Transverse colon (tissue), 4 donors: ENCODE measurements at regions not wholly inside any gene's neighbourhood (a gene's known extent, or its start where the extent isn't known, plus 50 kb on each side); places are given as distances from the start of the nearest gene placed in this dataset.
"Not testable (repeated sequence)": the region's sequence is repeated elsewhere in the genome, so short reads cannot be mapped to it uniquely, and the experiment has no call there.

Source experiments
- POLR2A ChIP-seq: fragments of 450-650 bp; IDR thresholded peaks from one replicate; pipeline ENCODE4 v1.6.1; 2016; ENCODE audit warnings: antibody characterized with exemption, mild to moderate bottlenecking, moderate library complexity
- POLR2AphosphoS5 ChIP-seq, 3 donors: sonication (generic); formaldehyde crosslinking; IDR thresholded peaks; one replicate each; pipeline ENCODE4 v1.6.1; 2016; ENCODE audit warnings: antibody characterized with exemption in 3 of 3
- TF ChIP-seq, protein P1 (sequence below), 5 experiments: fragments of 200-600 bp in 3 of 5; fragments of 450-650 bp in 2 of 5; sonication (generic) in 3 of 5; IDR thresholded peaks; 1 replicate in 2 of 5; 2 replicates in 3 of 5; pipeline ENCODE4 v1.5.1; 2016 to 2017; ENCODE audit warnings: antibody characterized with exemption in 5 of 5, inconsistent platforms in 3 of 5, mild to moderate bottlenecking in 2 of 5, moderate library complexity in 1 of 5

DNA sequence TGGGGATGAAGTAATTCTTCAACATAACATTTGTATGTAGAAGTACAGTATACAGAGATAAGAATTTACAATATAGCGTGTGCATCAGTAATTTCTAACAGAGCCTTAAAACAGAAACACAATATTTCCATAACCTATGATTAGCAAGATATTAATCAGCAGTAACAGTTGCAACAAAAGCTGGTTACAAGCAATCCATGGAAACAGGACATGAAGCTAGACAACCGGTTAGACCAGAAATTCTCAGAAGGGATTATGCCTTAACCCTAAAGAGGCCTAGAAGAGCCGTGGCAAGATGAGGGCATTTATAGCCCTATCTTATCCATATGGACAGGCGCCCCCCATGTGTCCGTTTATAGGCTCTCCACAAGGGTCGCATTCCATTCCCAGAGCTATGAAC lies 392.5 kb downstream of the PRELID2 start:
- TF ChIP-seq, protein P1, sequence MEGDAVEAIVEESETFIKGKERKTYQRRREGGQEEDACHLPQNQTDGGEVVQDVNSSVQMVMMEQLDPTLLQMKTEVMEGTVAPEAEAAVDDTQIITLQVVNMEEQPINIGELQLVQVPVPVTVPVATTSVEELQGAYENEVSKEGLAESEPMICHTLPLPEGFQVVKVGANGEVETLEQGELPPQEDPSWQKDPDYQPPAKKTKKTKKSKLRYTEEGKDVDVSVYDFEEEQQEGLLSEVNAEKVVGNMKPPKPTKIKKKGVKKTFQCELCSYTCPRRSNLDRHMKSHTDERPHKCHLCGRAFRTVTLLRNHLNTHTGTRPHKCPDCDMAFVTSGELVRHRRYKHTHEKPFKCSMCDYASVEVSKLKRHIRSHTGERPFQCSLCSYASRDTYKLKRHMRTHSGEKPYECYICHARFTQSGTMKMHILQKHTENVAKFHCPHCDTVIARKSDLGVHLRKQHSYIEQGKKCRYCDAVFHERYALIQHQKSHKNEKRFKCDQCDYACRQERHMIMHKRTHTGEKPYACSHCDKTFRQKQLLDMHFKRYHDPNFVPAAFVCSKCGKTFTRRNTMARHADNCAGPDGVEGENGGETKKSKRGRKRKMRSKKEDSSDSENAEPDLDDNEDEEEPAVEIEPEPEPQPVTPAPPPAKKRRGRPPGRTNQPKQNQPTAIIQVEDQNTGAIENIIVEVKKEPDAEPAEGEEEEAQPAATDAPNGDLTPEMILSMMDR (IDR thresholded peaks at IDR 0.05) = not testable (repeated sequence)
- TF ChIP-seq POLR2A; POLR2AphosphoS5 (IDR thresholded peaks at IDR 0.05): not testable (repeated sequence)
